Endothelial cell of hepatic sinusoid (primary cell): ENCODE measurements at regions not wholly inside any gene's neighbourhood (a gene's known extent, or its start where the extent isn't known, plus 50 kb on each side); places are given as distances from the start of the nearest gene placed in this dataset.

ENCODE experiments used
- in situ Hi-C: cut with HindIII; loops from 2 replicates; pipeline ENCODE4 v1.10.0; 2017; ENCODE audit warnings: low sequenced_read_pairs

DNA sequence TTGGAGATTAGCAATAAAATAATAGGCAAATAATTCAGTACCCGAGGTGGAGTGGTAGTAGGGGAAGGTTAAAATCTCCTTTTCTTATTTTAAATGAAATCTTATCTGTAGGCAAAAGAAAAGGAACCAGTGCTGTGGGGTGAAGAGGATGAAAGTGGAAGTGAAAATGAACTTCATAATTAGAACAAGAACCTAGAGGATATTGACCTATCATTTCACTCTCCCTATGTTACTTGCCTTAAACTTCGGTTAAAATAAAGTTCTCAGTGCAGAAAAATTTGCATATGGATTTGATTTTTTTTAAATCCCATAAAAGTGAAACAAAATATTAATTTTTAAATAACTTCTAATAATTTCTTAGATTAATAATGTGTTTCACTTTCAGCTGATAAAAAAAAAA is 1094.9 kb upstream of the C9orf72 start:
- in situ Hi-C loops = no loop called here

DNA sequence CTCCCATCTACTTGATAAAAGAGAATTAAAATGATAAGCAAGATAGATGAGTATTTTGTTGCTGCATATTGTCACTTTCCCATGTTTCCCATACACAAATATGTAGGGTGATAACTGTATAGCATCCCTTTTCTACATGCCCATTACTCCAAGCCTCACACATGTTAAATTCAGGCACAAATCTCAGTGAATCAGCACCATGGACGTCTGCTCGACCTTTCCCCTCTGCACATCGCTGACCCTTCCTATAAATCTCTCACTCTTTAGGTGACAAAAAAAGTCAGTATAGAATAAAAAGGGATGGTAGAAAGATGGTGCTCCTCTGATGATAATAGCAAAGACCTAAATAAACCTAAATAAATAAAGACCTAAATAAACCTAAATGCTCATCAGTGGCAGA is 1097.7 kb upstream of the C9orf72 start:
- in situ Hi-C loops = no loop called here

DNA sequence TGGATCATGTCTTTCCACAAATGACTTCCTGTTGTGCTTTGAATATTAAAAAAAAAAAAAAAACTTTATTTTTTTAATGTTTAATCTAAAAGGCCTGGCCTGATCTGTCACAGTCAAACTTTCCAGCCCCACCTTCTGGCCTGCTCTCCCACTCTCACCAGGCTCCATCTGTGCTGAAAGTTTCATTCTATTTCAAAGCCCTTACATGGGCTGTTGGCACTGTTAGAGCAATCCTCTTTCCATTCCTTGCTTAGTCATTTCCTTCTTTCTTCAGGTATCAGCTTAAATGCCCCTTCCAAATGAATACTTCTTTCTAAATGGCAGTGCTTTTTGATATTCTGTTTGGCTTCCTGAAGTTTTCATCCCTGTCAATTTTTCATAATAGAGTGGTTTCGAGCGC is 1104.8 kb upstream of the C9orf72 start:
- in situ Hi-C loops = no loop called here

DNA sequence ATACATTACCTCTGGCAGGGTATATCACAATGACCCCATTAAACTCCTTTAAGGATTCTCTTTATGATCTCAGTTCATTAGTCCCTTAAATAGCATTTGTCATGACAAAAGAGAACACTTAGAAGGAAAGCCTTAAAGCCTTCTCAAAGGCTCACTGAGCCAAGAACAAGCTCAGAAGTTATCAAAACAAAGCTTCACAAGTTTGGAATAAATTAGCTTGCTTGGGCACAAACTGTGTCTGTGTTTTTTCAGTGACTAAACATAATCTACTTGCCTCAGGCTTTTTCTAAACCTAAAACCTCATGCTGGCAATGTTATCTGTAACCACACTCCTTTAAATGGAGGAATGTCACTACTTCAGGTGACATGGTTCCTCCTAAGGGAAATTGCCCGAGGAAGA is 1114.9 kb upstream of the C9orf72 start:
- in situ Hi-C loops = no loop called here

DNA sequence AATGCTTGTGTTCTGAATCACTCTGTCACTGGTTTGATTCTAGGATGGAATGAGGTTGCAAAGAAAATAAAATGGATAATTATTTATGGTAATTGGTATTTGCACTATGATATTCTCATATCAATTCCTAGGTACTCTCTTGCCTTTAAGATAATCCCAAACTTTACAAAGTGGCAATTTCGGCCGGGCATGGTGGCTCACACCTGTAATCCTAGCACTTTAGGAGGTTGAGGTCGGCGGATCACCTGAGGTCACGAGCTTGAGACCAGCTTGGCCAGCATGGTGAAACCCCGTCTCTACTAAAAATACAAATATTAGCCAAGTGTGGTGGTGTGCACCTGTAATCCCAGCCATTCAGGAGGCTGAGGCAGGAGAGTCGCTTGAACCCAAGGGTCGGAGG is 1118.7 kb upstream of the C9orf72 start:
- in situ Hi-C loops = no loop called here

DNA sequence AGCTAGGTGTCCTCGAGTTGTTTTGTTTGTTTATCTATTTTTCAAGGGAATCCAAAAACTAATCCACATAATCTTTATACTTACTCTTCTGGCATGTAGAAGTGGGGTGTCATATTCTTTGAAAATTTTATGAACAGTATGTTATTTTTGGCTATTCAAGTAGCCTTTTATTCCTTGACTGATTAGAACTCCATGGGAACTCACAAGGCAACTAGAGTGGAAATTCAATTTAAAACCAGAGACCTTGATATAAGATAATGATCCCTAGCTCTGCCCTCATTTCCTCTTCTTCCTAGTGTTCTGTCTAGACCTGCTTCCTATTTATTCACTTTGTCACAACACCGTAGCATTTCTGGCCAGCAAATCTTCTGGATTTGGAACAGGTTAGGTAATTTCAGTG is 1123.7 kb upstream of the C9orf72 start:
- in situ Hi-C loops = no loop called here

DNA sequence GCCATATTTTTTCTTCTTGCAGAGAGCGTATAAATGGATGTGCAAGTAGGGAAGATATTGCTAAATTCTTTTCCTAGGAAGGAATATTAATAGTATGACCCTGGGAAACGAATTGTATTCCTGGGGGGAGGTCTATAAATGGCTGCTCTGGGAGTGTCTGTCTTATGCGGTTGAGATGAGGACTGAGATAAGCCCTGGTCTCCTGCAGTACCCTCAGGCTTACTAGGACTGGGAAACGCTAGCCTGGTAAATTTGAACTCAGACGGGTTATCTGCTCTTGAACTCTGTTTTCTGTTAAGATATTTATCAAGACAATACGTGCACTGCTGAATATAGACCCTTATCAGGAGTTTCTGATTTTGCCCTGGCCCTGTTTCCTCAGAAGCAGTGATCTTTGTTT is 1126.4 kb upstream of the C9orf72 start:
- in situ Hi-C loops = no loop called here

DNA sequence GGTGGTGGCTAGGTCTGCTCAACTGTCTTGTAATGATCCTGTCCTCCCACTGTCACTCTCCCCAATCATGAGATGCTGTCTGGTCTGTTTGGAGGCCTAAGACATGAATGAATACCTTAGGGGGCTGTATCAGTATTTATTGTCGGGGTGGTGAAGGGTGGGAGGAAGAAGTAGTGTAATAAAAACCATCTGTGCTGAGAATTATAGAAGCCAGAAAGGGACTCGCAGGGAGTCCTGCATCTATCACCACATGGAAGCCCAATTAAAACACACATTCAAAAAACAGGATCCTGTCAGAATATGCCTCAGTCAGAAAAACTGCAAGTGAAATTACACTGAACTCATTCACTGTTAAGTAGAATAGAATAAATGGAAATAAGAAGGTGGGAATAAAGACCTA is 1134.3 kb upstream of the C9orf72 start:
- in situ Hi-C loops = no loop called here

DNA sequence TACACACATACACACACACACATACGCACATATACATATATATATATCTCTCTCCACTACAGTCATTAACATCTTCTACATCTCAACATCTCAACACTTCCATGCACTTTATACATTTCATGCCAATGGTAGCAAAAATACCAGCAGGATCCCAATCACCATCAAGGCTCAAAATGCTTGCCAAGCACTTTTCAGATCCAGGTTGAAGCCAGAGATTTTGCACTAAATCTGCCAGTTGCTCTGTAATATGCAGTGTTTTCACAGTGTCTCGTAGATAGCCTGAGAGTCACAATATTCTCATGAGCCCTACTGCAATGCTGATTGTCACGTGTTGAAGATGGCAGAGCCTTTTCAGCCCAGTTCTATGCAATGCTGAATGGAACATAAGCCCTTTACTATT is 1140.9 kb upstream of the C9orf72 start:
- in situ Hi-C loops = no loop called here

DNA sequence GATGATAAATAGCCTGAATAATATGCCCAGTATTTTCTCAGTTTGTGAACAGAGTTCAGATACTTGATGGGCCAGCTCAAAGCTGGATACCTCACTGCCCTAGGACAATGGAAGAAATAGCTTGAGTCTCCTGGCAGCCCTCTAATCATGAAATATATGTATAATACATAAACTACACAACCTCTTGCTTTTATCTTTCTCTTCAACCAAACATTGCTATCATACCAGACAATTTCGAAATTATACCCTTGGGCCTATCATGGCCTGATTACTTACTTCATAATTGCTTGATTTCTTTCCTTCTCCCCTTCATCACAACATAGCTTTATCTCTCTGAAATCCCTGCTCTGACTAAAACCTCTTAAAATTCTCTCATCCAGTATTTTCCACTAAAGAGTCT is 1144.9 kb upstream of the C9orf72 start:
- in situ Hi-C loops = no loop called here

DNA sequence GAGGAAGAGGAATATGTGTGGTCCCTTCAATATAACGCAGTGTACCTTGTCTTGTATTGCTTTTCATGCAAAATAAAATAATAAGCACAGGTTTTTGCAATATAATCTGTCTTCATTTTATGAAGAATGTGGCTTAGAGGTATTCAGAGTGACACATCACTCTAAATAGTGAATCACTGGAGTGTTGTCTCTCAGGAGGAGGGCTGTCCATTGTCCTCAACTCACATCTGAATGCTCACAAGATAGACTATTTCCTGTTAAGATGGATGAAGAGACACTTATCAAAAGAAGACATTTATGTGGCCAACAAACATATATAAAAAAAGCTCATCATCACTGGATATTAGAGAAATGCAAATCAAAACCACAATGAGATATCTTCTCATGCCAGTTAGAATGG is 1147.5 kb upstream of the C9orf72 start:
- in situ Hi-C loops = no loop called here

DNA sequence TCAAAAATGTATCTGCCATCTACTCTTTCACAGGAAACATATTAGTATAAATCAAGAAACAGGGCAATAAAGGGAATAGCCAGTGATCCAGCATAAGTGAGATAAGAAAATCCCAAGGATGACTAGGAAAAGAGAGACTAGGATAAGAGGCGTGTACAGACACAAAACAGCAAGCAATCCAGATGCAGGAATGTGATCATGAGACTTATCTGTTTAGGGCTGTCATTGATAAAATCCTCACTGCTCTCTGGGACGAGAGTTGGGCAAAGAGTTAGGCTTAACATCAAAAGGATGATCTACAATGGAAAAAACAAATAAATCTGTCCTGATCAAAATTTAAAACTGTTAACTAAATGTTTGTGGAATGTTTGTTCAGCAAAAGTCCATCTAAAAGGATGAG is 1156.8 kb upstream of the C9orf72 start:
- in situ Hi-C loops = no loop called here

DNA sequence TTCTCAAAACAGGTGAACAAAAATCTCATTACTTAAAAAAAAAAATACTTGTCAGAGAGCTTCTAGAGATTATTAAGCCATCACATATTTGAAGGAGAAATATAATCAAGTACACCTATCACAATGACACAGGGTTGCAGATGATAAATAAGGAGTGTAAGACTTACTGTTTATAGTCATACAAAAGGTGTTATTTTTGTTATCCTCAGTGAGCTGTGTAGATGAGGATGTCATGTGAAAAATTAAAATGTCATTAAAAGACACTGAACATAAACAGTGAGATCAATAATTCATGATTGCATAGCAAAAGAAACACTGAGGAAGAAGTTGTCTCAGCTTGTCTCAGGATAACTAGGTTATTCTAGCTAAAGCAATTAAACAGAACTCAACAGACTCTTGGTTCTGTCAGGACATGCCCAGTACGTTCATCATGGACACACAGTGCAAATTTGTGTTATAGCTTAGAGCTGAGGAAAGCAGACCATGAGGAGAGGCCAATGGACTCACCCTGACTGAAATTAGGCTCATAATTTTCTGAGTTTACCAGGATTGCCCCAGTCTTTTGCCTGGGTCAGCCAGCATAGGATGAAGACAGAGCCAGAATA is 1162.6 kb upstream of the C9orf72 start:
- in situ Hi-C loops = no loop called here

DNA sequence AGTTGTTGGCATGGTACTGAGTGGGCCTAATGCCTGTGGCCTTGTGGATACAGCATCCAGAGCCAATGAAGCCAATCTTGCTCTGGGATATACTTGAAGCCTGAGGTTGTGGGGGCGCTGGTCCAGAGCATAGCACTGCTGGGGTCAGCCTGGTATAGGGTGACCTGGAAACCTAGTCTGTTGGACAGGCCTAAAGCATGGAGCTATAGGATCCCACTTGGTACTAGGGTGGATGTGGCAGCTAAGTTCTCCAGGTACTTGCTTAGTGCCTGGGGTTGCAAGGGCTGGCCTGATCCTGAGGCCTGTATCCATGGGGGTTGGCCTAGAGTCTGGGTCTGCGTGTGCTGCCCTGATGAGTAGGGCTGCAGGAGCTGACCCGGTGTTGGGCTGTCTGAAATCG is 1168.2 kb upstream of the C9orf72 start:
- in situ Hi-C loops = no loop called here

DNA sequence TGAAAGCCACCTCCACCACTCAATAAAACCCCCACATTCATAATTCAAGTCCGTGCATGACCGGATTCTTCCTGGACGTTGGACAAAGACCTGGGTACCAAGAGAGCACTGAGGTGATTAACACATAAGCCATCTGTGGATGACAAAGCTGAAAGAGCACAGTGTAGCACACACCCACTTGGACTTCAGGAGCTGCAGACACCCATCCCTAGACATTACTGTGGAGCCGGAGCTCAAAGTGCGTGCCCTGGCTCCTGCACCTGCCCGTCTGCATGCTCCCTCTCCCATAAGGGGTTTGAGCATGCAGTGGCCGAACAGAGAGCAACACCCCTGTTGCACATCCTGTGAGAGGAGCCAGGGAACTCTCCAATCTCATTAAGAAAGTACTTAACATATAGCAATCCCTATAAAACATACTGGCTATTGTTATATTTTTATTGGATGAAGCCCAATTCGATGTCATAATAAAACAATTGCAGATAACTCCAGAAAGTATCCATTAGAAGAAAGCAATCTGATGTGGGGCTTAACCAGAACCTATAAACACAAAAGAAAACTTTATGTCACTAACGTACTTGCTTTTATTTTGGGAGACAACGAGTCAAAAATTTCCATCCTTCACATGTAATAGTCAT is 1174.2 kb upstream of the C9orf72 start:
- in situ Hi-C loops = no loop called here

DNA sequence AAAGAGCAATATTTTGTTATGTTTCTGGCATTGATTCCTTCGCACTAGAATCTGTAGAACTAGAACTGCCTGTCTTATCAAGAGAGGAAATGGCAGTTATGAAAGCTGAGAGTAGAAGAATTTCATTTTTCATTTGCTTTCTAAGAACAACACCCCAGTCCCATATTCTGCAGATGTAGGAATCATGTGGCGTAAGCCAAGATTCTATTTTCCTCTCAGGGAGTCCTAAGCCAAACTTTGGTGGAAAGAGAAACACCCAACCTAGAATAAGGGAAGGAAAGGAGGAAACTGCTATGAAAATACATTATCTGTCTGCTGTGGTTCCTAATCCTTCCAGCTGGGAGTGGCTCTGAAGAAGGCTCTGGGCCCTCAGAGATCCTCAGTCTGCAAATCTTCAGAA is 1176.9 kb upstream of the C9orf72 start:
- in situ Hi-C loops = no loop called here

DNA sequence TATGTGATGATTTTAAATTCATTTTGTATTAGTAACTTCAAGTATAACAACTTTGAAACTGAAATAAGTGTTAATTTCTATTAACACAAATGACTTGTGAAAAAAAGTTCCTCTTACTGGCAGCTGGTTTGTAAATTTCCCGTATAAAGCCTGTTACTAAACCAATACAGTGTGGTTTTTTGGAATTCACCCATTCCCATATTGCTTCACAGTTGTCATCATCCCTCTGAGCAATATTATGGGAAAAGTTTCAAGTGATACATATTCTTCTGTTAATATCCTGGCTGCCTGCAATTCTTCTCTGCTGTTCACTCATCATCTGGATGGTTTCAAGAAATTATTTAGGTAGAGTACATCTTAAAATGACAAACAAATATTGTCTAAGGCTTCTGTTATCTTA is 1185.1 kb upstream of the C9orf72 start:
- in situ Hi-C loops = no loop called here

DNA sequence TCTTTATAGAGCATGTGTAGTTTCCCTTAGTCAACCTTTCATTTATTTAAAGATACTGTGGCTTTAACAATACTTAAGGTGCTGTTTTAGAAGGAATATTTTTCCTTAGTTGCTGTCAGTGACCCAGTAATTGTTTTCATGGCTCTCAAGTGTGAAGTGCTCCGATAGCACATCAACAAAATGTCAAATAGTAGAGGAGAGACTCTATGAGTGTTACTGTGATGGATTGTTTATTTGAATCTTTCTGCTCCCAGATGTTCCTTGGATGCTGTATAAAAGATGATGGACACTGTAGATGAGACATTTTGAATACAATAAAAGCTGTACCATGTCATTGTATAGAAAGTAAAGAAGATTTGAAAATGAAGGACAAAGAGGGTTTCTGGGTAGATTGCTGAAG is 1185.7 kb upstream of the C9orf72 start:
- in situ Hi-C loops = no loop called here

DNA sequence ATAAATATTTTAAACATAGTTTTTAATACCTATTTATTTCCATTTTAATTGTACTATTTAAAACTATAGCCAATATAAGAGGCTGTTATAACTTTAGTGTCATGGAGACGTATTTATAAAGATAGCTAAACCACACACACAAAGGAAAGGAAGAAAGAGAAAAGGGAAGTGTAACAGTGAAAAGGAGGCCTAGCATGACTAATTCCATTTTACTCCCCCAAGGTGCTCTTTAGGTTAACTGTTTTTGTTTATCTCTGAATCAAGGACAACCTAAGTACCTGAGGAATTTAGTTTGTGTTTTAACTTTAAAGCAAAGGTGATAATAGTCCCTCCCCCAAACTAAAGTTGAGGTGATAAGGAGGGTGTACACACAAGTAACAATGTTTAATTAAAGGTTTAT is 1188.9 kb upstream of the C9orf72 start:
- in situ Hi-C loops = no loop called here

DNA sequence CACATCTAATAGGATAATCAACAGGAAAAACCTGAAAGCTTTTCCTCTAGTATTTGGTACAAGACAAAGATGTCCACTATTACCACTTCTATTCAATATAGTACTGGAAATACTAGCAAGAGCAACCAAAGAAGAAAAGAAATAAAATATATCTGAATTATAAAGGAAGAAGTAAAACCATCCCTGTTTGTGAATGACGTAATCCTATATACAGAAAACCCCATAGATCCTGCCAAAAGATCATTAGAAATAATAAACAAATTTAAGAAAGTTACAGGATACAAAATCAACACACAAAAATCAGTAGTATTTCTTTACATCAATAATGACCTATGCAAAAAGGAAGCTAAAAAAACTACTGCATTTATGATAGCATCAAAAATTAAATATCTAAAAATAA is 1191.3 kb upstream of the C9orf72 start:
- in situ Hi-C loops = no loop called here

DNA sequence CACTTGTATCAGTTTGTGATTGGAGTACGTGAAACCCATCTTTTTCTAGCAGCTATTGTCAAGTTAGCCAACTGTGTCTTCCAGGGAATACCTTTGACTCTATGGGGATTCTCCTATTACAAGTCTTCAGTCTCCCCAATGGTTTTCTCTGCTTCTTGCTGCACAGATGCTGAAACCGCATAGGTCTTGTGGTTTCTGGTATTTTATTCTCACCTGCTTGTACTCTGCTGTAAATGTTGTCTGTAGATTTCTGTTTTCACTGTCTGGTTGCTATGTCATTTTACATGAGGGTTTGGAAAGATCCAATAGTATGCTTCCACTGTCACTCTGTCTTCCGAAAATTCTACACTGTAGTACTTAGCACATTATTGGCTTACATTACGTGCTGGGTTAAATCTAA is 1196.9 kb upstream of the C9orf72 start:
- in situ Hi-C loops = no loop called here

DNA sequence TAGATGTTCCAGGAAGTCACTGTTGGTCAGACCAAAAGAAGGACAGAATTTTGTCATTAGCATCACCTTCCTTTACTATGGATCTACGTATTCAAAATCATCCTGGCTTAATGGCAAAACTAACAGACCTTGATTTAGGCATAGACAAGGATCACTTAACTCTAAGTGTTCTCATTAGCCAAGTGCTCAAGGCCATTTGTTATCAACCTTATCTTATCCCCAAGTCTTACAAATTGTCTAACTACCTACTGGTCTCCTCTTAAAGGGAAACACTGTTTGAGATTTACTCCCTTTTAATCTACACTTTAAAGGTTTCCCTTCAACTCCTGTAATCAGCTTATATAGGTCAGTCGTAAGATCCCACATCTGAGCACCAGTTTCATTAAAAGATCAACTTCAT is 1197.5 kb upstream of the C9orf72 start:
- in situ Hi-C loops = no loop called here
